ENCODE measurements at regions not wholly inside any gene's neighbourhood (a gene's known extent, or its start where the extent isn't known, plus 50 kb on each side); places are given as distances from the start of the nearest gene placed in this dataset.

DNA sequence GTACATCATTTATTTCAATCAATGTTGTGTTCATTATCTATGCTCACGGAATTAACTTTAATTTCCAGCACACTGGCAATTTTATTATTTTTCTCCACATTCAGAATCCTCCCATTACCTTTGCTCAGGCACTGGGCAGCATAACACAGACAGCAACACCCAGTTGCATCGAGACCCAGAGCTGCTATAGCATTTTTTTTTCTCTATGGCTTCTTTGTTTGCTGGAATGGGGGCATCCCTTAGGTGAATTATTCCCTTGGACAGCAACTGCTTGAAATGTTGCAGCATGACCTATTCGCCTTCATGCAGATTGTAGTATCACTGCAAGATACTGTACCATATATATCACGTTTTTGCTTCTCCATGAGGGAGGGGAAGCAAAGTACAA lies 88.8 kb downstream of the CHD9NB start:
- TF ChIP-seq, protein P1, sequence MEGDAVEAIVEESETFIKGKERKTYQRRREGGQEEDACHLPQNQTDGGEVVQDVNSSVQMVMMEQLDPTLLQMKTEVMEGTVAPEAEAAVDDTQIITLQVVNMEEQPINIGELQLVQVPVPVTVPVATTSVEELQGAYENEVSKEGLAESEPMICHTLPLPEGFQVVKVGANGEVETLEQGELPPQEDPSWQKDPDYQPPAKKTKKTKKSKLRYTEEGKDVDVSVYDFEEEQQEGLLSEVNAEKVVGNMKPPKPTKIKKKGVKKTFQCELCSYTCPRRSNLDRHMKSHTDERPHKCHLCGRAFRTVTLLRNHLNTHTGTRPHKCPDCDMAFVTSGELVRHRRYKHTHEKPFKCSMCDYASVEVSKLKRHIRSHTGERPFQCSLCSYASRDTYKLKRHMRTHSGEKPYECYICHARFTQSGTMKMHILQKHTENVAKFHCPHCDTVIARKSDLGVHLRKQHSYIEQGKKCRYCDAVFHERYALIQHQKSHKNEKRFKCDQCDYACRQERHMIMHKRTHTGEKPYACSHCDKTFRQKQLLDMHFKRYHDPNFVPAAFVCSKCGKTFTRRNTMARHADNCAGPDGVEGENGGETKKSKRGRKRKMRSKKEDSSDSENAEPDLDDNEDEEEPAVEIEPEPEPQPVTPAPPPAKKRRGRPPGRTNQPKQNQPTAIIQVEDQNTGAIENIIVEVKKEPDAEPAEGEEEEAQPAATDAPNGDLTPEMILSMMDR (conservative IDR thresholded peaks at IDR 0.05) = no peak
- no peak for TF ChIP-seq ZFX (IDR thresholded peaks at IDR 0.05)

Measured in C4-2B (cell line).